ENCODE measurements at regions not wholly inside any gene's neighbourhood (a gene's known extent, or its start where the extent isn't known, plus 50 kb on each side); places are given as distances from the start of the nearest gene placed in this dataset.

DNA sequence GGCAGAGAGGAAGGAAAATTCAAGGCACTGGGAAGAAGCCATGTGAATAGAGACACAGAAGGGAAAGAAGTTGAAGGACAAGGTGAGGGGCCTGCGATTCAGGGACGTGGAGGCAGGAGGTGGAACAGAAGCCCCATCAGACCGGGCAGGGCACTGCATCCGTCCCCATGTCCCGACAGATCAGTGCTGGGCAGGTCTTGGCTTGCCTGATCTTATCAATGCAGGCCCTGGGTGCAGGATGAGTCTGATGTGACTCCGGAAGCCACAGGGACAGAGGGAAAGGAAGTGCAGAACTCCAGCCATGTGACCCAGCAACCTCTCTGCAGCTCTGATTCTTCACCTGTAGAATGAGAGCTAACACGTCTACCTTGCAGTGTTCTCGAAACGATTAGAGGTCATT, 136.2 kb upstream of the CTBP2 start:
- TF ChIP-seq, protein P1, sequence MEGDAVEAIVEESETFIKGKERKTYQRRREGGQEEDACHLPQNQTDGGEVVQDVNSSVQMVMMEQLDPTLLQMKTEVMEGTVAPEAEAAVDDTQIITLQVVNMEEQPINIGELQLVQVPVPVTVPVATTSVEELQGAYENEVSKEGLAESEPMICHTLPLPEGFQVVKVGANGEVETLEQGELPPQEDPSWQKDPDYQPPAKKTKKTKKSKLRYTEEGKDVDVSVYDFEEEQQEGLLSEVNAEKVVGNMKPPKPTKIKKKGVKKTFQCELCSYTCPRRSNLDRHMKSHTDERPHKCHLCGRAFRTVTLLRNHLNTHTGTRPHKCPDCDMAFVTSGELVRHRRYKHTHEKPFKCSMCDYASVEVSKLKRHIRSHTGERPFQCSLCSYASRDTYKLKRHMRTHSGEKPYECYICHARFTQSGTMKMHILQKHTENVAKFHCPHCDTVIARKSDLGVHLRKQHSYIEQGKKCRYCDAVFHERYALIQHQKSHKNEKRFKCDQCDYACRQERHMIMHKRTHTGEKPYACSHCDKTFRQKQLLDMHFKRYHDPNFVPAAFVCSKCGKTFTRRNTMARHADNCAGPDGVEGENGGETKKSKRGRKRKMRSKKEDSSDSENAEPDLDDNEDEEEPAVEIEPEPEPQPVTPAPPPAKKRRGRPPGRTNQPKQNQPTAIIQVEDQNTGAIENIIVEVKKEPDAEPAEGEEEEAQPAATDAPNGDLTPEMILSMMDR (IDR thresholded peaks at IDR 0.05) = no peak
- no peak for TF ChIP-seq EZH2 (IDR thresholded peaks at IDR 0.05; ENCODE audit: borderline replicate concordance, insufficient read depth, low read depth, low read length, poor library complexity, severe bottlenecking)

All from B cell (primary cell).